ENCODE measurements at regions not wholly inside any gene's neighbourhood (a gene's known extent, or its start where the extent isn't known, plus 50 kb on each side); places are given as distances from the start of the nearest gene placed in this dataset.

DNA sequence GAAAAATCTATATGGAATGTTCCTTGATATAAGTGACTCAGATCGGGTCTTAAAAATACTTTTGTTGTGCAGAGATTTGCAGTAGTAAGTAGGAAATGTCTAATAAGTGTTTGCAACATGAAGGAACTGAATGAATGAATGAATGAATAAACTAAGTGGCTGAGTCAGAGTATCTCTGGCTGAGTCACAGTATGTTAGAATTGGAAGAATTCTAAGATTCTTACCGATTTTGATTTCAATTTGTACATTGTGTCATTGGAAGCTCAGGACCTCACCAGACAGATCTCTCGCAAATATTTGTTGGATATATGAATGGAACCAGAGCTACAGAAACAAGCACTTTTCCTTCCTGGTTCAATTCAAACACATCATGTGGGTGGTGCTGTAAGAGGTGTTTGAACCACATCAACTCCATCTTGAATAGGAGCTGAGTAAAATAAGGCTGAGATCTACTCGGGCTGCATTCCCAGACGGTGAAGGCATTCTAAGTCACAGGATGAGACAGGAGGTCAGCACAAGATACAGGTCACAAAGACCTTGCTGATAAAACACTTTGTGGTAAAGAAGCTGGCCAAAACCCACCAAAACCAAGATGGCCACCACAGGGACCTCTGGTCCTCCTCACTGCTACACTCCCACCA, 123.9 kb upstream of the FOXN3 start:
- no peak for TF ChIP-seq ZFX (IDR thresholded peaks at IDR 0.05; ENCODE audit: borderline replicate concordance)
- TF ChIP-seq, protein P1, sequence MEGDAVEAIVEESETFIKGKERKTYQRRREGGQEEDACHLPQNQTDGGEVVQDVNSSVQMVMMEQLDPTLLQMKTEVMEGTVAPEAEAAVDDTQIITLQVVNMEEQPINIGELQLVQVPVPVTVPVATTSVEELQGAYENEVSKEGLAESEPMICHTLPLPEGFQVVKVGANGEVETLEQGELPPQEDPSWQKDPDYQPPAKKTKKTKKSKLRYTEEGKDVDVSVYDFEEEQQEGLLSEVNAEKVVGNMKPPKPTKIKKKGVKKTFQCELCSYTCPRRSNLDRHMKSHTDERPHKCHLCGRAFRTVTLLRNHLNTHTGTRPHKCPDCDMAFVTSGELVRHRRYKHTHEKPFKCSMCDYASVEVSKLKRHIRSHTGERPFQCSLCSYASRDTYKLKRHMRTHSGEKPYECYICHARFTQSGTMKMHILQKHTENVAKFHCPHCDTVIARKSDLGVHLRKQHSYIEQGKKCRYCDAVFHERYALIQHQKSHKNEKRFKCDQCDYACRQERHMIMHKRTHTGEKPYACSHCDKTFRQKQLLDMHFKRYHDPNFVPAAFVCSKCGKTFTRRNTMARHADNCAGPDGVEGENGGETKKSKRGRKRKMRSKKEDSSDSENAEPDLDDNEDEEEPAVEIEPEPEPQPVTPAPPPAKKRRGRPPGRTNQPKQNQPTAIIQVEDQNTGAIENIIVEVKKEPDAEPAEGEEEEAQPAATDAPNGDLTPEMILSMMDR (IDR thresholded peaks at IDR 0.05), result no peak
- no peak overlapping the region for H3K27ac ChIP-seq

DNA sequence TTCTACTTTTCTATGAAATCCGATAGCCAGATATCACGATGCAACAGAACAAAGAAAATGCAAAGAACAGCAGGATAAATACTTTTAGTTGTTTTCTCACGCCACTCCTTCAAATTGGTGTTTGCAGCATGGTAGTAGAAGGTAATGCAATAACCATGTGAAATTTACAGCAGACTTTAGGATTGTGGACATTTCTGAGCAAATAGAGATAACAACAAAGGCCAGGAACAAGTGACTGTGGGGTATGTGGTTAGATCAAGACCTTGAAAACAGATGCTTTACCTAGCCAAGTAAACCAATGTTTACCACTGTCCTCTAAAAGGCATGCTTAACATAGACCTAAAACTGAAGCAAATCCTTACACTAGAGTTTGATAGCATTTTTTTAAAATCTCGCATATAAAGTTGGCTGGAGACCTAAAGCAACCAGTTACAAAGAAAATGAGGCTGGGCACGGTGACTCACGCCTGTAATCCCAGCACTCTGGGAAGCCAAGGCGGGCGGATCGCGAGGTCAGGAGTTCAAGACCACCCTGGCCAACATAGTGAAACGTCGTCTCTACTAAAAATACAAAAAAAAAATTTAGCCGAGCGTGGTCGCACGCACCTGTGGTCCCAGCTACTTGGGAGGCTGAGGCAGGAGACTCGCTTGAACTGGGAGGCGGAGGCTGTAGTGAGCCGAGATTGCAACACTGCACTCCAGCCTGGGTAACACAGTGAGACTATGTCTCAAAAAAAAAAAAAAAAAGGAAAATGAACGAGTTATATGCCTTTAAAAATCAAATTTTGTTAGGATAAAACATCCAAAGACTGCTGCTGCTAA, 123.2 kb upstream of the FOXN3 start:
- no peak overlapping the region for H3K27ac ChIP-seq
- TF ChIP-seq, protein P1 (IDR thresholded peaks at IDR 0.05), result no peak
- no peak for TF ChIP-seq ZFX (IDR thresholded peaks at IDR 0.05; ENCODE audit: borderline replicate concordance)

DNA sequence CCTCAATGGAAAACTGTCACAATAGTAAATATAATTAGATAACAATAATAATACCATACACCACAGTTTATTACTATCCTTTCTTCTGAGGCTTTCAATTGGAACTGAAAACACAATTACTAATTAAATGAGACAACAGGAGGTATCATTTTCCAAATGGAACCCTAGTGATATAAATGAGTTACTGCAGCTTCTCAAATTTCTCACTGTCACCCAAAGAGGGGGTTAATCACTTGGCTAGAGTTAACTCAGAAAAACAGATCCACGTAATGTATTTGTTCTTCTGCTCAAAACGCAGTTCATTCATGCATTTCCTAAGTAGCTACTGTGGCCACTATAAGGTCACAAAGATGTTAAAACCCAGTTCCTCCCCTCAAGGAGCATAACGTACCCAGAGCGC, 120.9 kb upstream of the FOXN3 start:
- no peak overlapping the region for H3K27ac ChIP-seq
- TF ChIP-seq, protein P1 (IDR thresholded peaks at IDR 0.05), result no peak
- TF ChIP-seq ZFX (IDR thresholded peaks at IDR 0.05; ENCODE audit: borderline replicate concordance), result no peak

DNA sequence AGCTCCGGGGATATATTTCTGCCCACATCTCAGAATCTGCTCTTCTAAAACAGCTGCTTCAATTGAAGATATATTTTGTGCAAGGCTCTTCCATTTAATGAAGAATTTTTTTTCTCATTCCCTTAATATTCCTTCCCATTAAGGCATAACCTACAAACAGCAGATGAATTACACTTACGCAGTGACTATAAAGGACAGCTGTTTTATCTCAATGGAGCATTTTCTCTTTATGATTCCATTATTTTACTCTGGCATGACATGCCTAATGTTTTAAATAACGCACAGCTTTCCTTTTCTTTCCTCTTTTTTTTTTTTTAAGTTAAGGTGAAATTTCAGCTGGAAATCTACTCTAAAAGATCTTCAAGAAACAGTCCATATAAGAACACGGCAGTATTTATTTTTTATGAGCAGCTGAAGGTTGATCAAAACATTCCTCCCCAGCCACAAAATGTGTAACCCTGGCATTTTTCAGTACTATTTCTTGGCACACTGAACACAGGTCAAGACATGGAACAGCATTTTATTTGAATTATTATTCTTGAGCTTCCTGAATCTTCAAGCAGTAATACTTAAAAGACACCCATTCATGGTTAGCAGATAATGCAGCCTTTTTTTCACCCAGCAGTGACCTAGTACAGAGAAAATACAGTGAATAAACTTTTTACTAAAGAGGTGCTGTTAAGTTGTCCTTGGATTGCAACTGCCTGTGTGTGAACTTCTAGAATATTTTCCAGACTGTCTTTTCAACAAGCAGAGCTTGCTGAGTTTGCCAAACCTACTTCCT, 118.1 kb upstream of the FOXN3 start:
- no peak overlapping the region for H3K27ac ChIP-seq
- no peak for TF ChIP-seq ZFX (IDR thresholded peaks at IDR 0.05; ENCODE audit: borderline replicate concordance)
- TF ChIP-seq, protein P1 (IDR thresholded peaks at IDR 0.05), result no peak

DNA sequence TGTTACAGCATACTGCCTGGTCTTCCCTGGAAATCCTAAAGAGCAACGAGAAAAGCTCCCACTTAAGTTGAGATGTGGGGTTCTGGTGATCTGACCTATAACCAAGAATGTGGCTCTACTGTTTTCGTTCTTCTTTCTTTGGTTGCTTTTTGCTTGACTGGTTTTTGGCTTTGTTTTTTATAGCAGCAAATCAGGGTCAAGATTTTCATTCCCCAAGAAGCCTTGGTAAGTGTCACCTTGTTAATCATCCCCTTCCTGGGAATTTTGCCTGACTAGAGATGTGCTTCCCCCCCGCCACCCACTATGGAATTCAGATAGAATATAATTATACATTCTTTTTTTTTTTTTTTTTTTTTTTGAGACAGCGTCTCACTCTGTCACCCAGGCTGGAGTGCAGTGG, 116.7 kb upstream of the FOXN3 start:
- no peak overlapping the region for H3K27ac ChIP-seq
- TF ChIP-seq ZFX (IDR thresholded peaks at IDR 0.05; ENCODE audit: borderline replicate concordance), result no peak
- TF ChIP-seq, protein P1 (IDR thresholded peaks at IDR 0.05), result no peak

DNA sequence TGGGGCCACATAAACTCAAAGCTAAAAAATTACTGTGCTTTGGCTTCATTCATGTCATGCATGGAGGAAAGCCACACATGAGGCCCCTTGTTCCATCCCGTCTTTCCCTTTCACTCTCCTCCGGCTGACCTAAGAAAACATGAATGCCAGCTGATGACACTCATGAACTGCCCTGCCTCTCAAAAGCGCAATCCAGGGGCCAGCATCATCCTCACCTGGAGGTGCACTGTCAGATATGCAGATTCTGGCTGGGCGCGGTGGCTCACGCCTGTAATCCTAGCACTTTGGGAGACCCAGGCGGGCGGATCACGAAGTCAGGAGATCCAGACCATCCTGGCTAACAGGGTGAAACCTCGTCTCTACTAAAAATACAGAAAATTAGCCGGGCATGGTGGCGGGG, 116.1 kb upstream of the FOXN3 start:
- H3K27ac ChIP-seq, result no peak overlapping the region
- TF ChIP-seq ZFX (IDR thresholded peaks at IDR 0.05; ENCODE audit: borderline replicate concordance), result no peak
- TF ChIP-seq, protein P1 (IDR thresholded peaks at IDR 0.05), result no peak
